DOHH2 (cell line): ENCODE measurements at regions not wholly inside any gene's neighbourhood (a gene's known extent, or its start where the extent isn't known, plus 50 kb on each side); places are given as distances from the start of the nearest gene placed in this dataset.

ENCODE experiments used
- EZH2phosphoT487 ChIP-seq: fragments of 200-600 bp; sonication (generic); IDR thresholded peaks from 2 replicates; pipeline ENCODE4 v1.6.1; 2017; ENCODE audit warnings: borderline replicate concordance, mild to moderate bottlenecking, antibody characterized with exemption, low read length, moderate library complexity, mixed read lengths
- TF ChIP-seq, protein P1 (sequence below): fragments of 200-600 bp; sonication (generic); IDR thresholded peaks from one replicate; pipeline ENCODE4 v1.5.1; 2014; ENCODE audit warnings: antibody characterized with exemption, mild to moderate bottlenecking, low read depth, low read length; ENCODE audit not compliant: poor library complexity, severe bottlenecking

- TF ChIP-seq, protein P1, sequence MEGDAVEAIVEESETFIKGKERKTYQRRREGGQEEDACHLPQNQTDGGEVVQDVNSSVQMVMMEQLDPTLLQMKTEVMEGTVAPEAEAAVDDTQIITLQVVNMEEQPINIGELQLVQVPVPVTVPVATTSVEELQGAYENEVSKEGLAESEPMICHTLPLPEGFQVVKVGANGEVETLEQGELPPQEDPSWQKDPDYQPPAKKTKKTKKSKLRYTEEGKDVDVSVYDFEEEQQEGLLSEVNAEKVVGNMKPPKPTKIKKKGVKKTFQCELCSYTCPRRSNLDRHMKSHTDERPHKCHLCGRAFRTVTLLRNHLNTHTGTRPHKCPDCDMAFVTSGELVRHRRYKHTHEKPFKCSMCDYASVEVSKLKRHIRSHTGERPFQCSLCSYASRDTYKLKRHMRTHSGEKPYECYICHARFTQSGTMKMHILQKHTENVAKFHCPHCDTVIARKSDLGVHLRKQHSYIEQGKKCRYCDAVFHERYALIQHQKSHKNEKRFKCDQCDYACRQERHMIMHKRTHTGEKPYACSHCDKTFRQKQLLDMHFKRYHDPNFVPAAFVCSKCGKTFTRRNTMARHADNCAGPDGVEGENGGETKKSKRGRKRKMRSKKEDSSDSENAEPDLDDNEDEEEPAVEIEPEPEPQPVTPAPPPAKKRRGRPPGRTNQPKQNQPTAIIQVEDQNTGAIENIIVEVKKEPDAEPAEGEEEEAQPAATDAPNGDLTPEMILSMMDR: no peak
- no peak for TF ChIP-seq EZH2phosphoT487
These were observed 244.3 kb upstream of the COPS8 start for GRCh38 chr2:236841389-236841788.
